PC-3 (cell line): ENCODE measurements at regions not wholly inside any gene's neighbourhood (a gene's known extent, or its start where the extent isn't known, plus 50 kb on each side); places are given as distances from the start of the nearest gene placed in this dataset.
A peak's percentile ranks its signal among the peaks of the same experiment; 100 is the strongest.

Source experiments
- ATAC-seq: fragments of 200-7000 bp; cut with Tn5 transposase; 2 replicates; pipeline ENCODE4 v1.9.1; 2020; ENCODE audit warnings: mild to moderate bottlenecking, moderate library complexity
- BruUV-seq: library from RNA; stranded (reverse); fragments of 400-500 nt; replicated peaks from 2 replicates; lab custom pipeline; 2021; lab: Mats Ljungman, UMichigan
- CTCF ChIA-PET: fragments of 300-600 bp; sonication (Branson Sonifier 250); formaldehyde crosslinking; loops from one replicate; lab custom pipeline; 2022; ENCODE audit warnings: antibody characterized with exemption; lab: Charles Lee
- POLR2A ChIA-PET: fragments of 300-600 bp; sonication (Branson Sonifier 250); formaldehyde crosslinking; loops from one replicate; lab custom pipeline; 2022; ENCODE audit warnings: antibody characterized with exemption; ENCODE audit not compliant: unreplicated experiment; lab: Charles Lee
- DNase-seq: peaks from one replicate; pipeline ENCODE4 v3.0.0-alpha.2; 2015
- H2AFZ ChIP-seq: fragments of 300-600 bp; sonication (generic); 2 replicates; pipeline ENCODE4 v1.6.0; 2016; ENCODE audit warnings: antibody characterized with exemption, low read length
- H3F3A ChIP-seq: fragments of 300-600 bp; sonication (generic); one replicate; pipeline ENCODE4 v1.6.0; 2017; ENCODE audit warnings: antibody characterized with exemption, low read length, control low read depth, mild to moderate bottlenecking; ENCODE audit not compliant: unreplicated experiment
- H3K27ac ChIP-seq: fragments of 300-600 bp; sonication (generic); 2 replicates; pipeline ENCODE4 v1.5.1; 2016; ENCODE audit warnings: mild to moderate bottlenecking, low read length
- H3K27me3 ChIP-seq: fragments of 300-600 bp; sonication (generic); 2 replicates; pipeline ENCODE4 v1.6.1; 2016; ENCODE audit warnings: low read length, mixed read lengths
- H3K36me3 ChIP-seq: fragments of 300-600 bp; sonication (generic); 2 replicates; pipeline ENCODE4 v1.6.1; 2016; ENCODE audit warnings: low read depth, mixed run types, low read length, mixed read lengths
- H3K4me1 ChIP-seq: fragments of 300-600 bp; sonication (generic); 2 replicates; pipeline ENCODE4 v1.5.1; 2016; ENCODE audit warnings: low read length; ENCODE audit not compliant: insufficient read depth
- H3K4me2 ChIP-seq: fragments of 300-600 bp; sonication (generic); 2 replicates; pipeline ENCODE4 v1.6.0; 2016; ENCODE audit warnings: low read length
- H3K4me3 ChIP-seq: fragments of 300-600 bp; sonication (generic); 2 replicates; pipeline ENCODE4 v1.5.1; 2016; ENCODE audit warnings: mild to moderate bottlenecking, low read length, mixed read lengths
- H3K79me2 ChIP-seq: fragments of 300-600 bp; sonication (generic); 2 replicates; pipeline ENCODE4 v1.6.1; 2017; ENCODE audit warnings: low read length, mixed read lengths
- H3K9ac ChIP-seq: fragments of 300-600 bp; sonication (generic); 2 replicates; pipeline ENCODE4 v1.6.0; 2016; ENCODE audit warnings: mild to moderate bottlenecking, low read length
- H3K9me2 ChIP-seq: fragments of 300-600 bp; sonication (generic); replicated peaks from 2 replicates; pipeline ENCODE4 v1.6.1; 2016; ENCODE audit warnings: mixed run types, low read length, mixed read lengths
- H3K9me3 ChIP-seq: fragments of 300-600 bp; sonication (generic); 2 replicates; pipeline ENCODE4 v1.6.1; 2016; ENCODE audit warnings: low read length, mixed read lengths
- H4K20me1 ChIP-seq: fragments of 300-600 bp; sonication (generic); 2 replicates; pipeline ENCODE4 v1.6.1; 2016; ENCODE audit warnings: low read length, mixed read lengths
- CTCF ChIP-seq: fragments of 300-600 bp; sonication (generic); conservative IDR thresholded peaks from 2 replicates; pipeline ENCODE4 v1.5.1; 2017; ENCODE audit warnings: antibody characterized with exemption, low read depth, mild to moderate bottlenecking, low read length
- EZH2 ChIP-seq: fragments of 300-600 bp; sonication (generic); IDR thresholded peaks from one replicate; pipeline ENCODE4 v1.6.1; 2017; ENCODE audit warnings: antibody characterized with exemption, mild to moderate bottlenecking, low read length; ENCODE audit not compliant: unreplicated experiment
- EZH2phosphoT487 ChIP-seq: fragments of 300-600 bp; sonication (generic); IDR thresholded peaks from 2 replicates; pipeline ENCODE4 v1.6.1; 2018; ENCODE audit warnings: mild to moderate bottlenecking, antibody characterized with exemption, low read length, borderline replicate concordance
- intact Hi-C: fragments of 100-400 bp; cut with micrococcal nuclease; formaldehyde crosslinking; loops from 2 replicates; pipeline ENCODE4 v1.9.0; 2023

DNA sequence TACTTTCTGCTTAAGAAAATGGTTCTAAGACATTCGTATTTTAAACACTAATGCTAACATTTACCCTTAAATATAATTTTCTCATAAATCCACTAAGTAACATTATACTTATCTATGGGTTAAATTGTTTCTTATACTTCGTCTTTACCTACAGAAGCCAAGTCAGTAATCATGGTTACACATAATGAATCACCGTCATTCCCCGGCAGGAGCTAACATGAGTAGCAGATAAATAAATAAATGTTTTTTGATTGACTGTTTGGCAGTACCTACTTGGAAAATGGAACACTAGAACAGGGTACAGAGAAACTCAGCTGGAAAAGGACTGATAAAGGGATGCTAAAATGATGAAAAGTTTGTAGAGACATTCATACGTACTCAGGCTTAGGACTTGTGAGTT lies 430.4 kb downstream of the ACTRT1 start:
- intact Hi-C loops, result no loop called here
- Histone ChIP-seq H3K4me2 (no peak overlapping the region), H3K4me3 (no peak overlapping the region), H3K9me3 (no peaks in the 10 kb centered on the region), H3K27me3 (no peaks in the 10 kb centered on the region), H3F3A (no peaks in the 10 kb centered on the region), H3K4me1 (no peaks in the 10 kb centered on the region), H3K79me2 (no peaks in the 10 kb centered on the region), H3K36me3 (no peaks in the 10 kb centered on the region), H3K9me2 (no peaks in the 10 kb centered on the region), H2AFZ (no peak overlapping the region), H4K20me1 (no peaks in the 10 kb centered on the region), H3K27ac (no peak overlapping the region), H3K9ac (no peak overlapping the region)
- DNase-seq, result peak; percentile 55
- ChIA-PET CTCF (no interaction called here), POLR2A (no interaction called here)
- TF ChIP-seq CTCF (no peak), EZH2 (no peak), EZH2phosphoT487 (no peak)
- BruUV-seq, result no TSS peak
- ATAC-seq, result peak; percentile 58

GRCh38 chrX:127606590-127606989 lies 445.6 kb downstream of the ACTRT1 start:
- POLR2A ChIA-PET, result no interaction called here
- no peak overlapping the region for H3K4me2 ChIP-seq

More at GRCh38 chrX:127606590-127606989, 445.6 kb downstream of the ACTRT1 start:
- no peaks in the 10 kb centered on the region for H3K27me3 ChIP-seq
- H3K27ac ChIP-seq, result no peak overlapping the region
- no TSS peak for BruUV-seq
- ATAC-seq, result no peak
- no peaks in the 10 kb centered on the region for H3K36me3 ChIP-seq
- DNase-seq, result no peak
- no peak overlapping the region for H2AFZ ChIP-seq
- H3K9me3 ChIP-seq, result no peaks in the 10 kb centered on the region
- no peaks in the 10 kb centered on the region for H4K20me1 ChIP-seq
- CTCF ChIA-PET, result no interaction called here
- H3K79me2 ChIP-seq, result no peaks in the 10 kb centered on the region
- no peaks in the 10 kb centered on the region for H3K9me2 ChIP-seq
- intact Hi-C loops, result no loop called here
- H3K4me3 ChIP-seq, result no peak overlapping the region
- no peaks in the 10 kb centered on the region for H3F3A ChIP-seq
- TF ChIP-seq EZH2phosphoT487 (no peak), CTCF (no peak), EZH2 (no peak)
- no peaks in the 10 kb centered on the region for H3K4me1 ChIP-seq
- no peak overlapping the region for H3K9ac ChIP-seq
